Duodenal mucosa (tissue), 2 donors: ENCODE measurements at regions not wholly inside any gene's neighbourhood (a gene's known extent, or its start where the extent isn't known, plus 50 kb on each side); places are given as distances from the start of the nearest gene placed in this dataset.
"Not testable (repeated sequence)": the region's sequence is repeated elsewhere in the genome, so short reads cannot be mapped to it uniquely, and the experiment has no call there.

Experiments
- H3K27ac ChIP-seq: one replicate; pipeline ENCODE4 v1.7.0; 2013; ENCODE audit warnings: low read depth, low read length
- H3K27me3 ChIP-seq, 2 donors: one replicate each; pipeline ENCODE4 v1.7.0; 2013; ENCODE audit warnings: low read length in 2 of 2, control low read depth in 1 of 2; ENCODE audit not compliant: insufficient read depth in 2 of 2, control insufficient read depth in 1 of 2
- H3K36me3 ChIP-seq, 2 donors: one replicate each; pipeline ENCODE4 v1.7.0; 2013; ENCODE audit warnings: low read length in 2 of 2, control low read depth in 1 of 2; ENCODE audit not compliant: insufficient read depth in 2 of 2, control insufficient read depth in 1 of 2
- H3K4me1 ChIP-seq, 2 donors: one replicate each; pipeline ENCODE4 v1.7.0; 2013; ENCODE audit warnings: low read length in 2 of 2, control low read depth in 1 of 2; ENCODE audit not compliant: insufficient read depth in 2 of 2, control insufficient read depth in 1 of 2
- H3K4me3 ChIP-seq, 2 donors: one replicate each; pipeline ENCODE4 v1.7.0; 2013; ENCODE audit warnings: low read length in 2 of 2, low read depth in 1 of 2
- H3K9ac ChIP-seq, 2 donors: one replicate each; pipeline ENCODE4 v1.7.0; 2013; ENCODE audit warnings: low read length in 2 of 2, low read depth in 1 of 2
- H3K9me3 ChIP-seq, 2 donors: one replicate each; pipeline ENCODE4 v1.7.0; 2013; ENCODE audit warnings: low read length in 2 of 2, control low read depth in 1 of 2; ENCODE audit not compliant: control insufficient read depth in 1 of 2

DNA sequence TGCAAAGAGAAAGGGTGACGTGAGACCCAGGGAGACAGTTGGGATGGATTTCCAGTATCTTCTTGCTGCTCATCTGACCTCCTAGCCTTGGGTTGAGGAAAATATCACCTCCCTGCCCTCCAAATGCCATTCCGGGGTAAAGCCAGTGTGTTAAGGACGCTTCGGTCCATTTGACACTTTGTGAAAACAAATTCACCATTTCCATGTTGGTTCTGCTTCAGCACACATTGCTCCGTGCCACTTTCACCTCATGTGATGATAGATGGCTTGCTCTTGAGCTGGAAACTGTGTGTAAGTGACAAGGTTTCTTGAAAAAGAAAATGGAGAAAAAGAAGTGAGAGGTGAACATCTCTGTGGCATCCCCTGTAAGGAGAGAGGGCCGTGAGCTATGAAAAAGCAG, 256.1 kb upstream of the PGRMC2 start:
- Histone ChIP-seq H3K36me3 (no peaks in the 10 kb centered on the region), H3K9me3 (no peaks in the 10 kb centered on the region), H3K9ac (no peak overlapping the region), H3K27me3 (no peaks in the 10 kb centered on the region), H3K4me1 (peaks cover 12 to 13% of the 10 kb centered on the region in 2 donors), H3K4me3 (no peak overlapping the region), H3K27ac (no peak overlapping the region)

DNA sequence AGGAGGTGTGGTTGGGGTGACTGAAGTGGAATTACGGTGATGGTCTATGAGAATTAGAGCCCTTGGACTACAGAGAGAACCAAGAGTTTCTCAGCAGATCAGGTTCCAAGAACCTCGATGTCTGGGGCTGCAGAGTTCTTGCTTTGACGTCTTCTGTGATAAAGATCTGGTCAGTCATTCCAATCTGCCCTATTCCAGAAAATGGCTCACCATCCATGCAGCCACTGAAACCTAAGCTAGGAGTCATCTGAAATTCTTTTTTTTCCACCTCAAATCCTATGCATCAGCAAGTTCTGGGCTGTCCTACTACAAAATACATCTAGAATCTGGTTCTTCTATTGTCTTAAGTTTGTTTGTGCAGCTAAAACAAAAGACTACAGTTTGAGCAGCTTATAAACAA, 254.4 kb upstream of the PGRMC2 start:
- Histone ChIP-seq H3K36me3 (no peaks in the 10 kb centered on the region), H3K9ac (no peak overlapping the region), H3K9me3 (no peaks in the 10 kb centered on the region), H3K27me3 (no peaks in the 10 kb centered on the region), H3K4me1 (peaks cover 12 to 13% of the 10 kb centered on the region in 2 donors), H3K4me3 (no peak overlapping the region), H3K27ac (no peak overlapping the region)

DNA sequence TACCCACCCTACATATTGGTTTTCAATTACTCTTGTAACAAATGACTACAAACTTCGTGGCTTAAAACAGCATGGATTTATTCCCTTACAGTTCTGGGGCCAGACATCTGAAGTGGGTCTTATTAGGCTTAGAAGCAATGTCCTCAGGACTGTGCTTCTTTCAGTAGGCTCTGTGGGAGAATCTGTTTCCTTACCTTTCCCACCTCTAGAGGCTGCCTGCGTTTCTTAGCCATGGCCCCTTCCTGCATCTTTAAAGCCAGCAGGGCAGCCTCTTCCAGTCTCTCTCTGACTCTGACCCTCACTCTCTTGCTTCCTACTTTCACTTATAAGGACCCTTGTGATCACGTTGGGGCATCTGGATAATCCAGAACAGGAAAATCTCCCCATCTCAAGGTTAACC, 252.5 kb upstream of the PGRMC2 start:
- Histone ChIP-seq H3K4me1 (peaks cover 11 to 13% of the 10 kb centered on the region in 2 donors), H3K27me3 (no peaks in the 10 kb centered on the region)

DNA sequence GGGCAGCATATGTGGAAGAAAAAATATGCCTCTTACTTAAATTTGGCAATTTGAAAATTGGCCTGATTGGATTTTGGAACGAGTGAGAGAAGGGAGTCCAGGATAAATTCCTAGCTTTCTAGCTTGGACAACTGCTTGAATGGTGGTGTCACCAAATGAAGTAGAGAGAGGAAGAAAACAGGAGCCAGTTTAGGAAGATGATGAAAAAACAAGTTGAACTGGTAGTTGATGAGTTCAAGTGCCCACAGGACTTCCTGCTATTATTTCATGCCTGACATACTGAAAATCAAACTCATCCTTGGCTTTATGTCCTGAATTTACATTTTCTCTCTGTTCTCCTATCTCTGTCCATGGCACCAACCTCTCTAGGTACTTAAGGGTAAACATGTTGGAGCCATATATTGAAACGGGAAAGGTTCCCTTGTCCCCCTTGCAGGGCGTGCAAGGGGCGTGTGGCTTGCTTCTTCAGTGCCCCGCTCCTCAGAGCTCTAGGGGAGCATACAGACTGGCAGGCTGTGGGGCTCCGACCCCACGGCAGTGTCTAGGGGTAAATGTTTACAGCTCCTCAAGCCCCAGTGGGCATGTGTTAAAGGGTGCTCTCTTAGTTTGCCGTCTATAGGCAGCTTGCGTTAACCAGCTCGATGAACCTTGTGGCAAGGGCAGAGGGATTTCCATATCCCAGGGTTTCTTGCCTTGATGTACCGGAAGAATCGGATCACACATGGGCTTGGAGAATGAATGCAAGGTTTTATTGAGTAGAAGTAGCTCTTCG, 250.7 kb upstream of the PGRMC2 start:
- Histone ChIP-seq H3K27me3 (no peaks in the 10 kb centered on the region), H3K9me3 (no peaks in the 10 kb centered on the region), H3K27ac (no peak overlapping the region)

More for the DNA sequence above, 252.5 kb upstream of the PGRMC2 start:
- Histone ChIP-seq H3K27ac (no peak overlapping the region), H3K4me3 (no peak overlapping the region), H3K36me3 (no peaks in the 10 kb centered on the region), H3K9ac (no peak overlapping the region), H3K9me3 (no peaks in the 10 kb centered on the region)

DNA sequence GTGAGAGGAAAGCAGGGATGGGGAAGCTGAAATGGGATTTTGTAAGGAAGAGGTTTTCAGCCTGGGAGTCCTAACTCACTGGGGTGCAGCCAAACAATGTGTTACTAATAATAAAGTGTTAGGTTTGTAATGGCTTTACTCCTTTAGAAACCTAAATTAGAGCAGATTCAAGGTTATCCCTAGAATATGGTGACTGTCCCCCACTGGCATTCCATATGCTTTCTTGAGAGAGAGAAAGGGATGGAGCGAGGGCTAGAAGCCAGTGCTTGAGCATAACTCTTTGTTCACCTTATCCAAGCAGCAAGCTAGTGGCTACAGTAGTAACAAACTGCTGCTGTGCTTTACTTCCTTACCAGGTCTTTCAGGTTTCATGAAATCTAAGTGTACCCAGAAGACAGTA, 249.1 kb upstream of the PGRMC2 start:
- H3K9ac ChIP-seq, result no peak overlapping the region
- H3K4me3 ChIP-seq, result no peak overlapping the region
- H3K36me3 ChIP-seq, result no peaks in the 10 kb centered on the region
- no peak overlapping the region for H3K27ac ChIP-seq
- no peaks in the 10 kb centered on the region for H3K27me3 ChIP-seq
- no peaks in the 10 kb centered on the region for H3K4me1 ChIP-seq
- no peaks in the 10 kb centered on the region for H3K9me3 ChIP-seq

More for the DNA sequence above, 250.7 kb upstream of the PGRMC2 start:
- Histone ChIP-seq H3K4me3 (no peak overlapping the region), H3K36me3 (no peaks in the 10 kb centered on the region), H3K9ac (no peak overlapping the region), H3K4me1 (no peaks in the 10 kb centered on the region)

DNA sequence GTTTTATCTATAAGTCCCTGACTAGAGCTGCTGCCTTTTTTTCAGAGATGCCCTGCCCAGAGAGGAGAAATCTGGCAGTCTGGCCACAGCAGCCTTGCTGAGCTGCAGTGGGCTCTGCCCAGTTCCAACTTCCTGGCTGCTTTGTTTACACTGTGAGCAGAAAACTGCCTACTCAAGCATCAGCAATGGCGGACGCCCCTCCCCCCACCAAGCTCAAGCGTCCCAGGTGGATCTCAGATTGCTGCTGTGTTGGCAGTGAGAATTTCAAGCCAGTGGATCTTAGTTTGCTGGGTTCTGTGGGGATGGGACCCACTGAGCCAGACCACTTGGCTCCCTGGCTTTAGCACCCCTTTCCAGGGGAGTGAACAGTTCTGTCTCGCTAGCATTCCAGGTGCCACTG, 247.9 kb upstream of the PGRMC2 start:
- not testable (repeated sequence) for H3K36me3 ChIP-seq, H3K4me3 ChIP-seq, H3K27ac ChIP-seq, H3K27me3 ChIP-seq, H3K4me1 ChIP-seq, H3K9me3 ChIP-seq, H3K9ac ChIP-seq

DNA sequence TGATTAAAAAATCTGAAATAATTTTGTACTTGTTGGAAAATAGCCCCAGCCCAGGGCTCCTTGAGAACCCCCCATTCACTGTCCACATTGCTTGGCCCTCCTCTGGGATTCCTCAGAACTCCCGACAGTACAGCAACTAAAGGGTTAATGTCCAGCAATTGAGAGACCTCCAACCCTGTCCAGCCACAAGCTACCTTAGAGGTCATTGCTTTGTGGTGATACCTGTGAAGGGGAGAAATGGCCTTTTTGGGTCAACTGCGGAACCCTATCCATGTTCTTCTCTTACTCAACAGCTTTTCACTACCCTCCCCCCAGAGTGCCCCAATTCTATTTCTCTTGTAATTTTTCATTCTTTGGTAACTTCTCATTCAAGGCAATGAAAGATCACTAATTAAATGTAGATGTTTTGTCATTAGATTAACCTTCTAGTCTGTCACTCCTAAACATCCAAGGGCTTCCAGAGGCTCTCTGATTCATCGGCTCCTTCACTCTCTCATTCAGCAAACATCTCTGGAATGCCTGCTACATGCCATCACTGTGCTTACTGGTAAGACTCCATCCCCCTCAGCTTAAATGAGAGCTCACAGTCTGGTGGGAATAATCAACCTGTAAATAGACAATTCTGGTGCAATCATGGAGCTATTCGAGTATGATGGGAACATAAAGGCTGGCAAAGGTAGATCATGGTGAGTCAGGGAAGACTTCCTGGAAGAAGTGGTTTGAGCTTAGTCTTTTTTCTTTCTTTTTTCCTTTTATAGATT, 241.4 kb upstream of the PGRMC2 start:
- no peaks in the 10 kb centered on the region for H3K36me3 ChIP-seq
- no peak overlapping the region for H3K27ac ChIP-seq
- H3K4me1 ChIP-seq, result peaks cover 0 to 11% of the 10 kb centered on the region in 2 donors
- no peak overlapping the region for H3K4me3 ChIP-seq
- no peaks in the 10 kb centered on the region for H3K27me3 ChIP-seq
- H3K9ac ChIP-seq, result no peak overlapping the region
- H3K9me3 ChIP-seq, result no peaks in the 10 kb centered on the region

DNA sequence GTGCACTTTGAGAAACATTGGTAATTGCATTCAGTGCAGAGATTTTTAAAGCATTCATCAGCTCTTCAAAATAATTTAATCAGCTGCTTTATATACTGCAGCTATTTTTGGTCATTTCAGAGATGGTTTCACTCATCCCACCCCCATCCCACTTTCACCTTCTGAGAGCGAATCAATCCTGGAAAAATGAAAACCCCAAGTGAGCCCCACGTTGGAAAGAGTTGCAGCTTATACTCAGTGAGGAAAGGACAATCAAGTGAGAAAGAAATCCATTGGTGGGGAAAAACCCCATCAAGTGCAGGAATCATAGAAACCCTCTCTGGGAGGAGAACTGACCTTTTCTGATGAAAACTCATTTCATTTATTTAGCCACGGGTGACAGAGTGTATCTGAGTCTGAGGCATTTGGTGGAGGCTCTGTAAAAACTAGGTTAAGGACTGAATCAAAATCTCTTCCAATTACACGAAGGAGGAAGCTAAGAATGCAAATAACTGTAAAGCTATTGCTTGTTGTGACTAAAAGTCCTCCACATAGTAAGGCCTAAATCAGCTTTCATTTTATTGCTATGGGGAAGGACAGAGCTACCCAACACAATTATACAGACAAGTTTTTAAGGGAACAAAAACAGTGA, 240.4 kb upstream of the PGRMC2 start:
- H3K9me3 ChIP-seq, result no peaks in the 10 kb centered on the region
- H3K9ac ChIP-seq, result no peak overlapping the region
- H3K27ac ChIP-seq, result no peak overlapping the region

DNA sequence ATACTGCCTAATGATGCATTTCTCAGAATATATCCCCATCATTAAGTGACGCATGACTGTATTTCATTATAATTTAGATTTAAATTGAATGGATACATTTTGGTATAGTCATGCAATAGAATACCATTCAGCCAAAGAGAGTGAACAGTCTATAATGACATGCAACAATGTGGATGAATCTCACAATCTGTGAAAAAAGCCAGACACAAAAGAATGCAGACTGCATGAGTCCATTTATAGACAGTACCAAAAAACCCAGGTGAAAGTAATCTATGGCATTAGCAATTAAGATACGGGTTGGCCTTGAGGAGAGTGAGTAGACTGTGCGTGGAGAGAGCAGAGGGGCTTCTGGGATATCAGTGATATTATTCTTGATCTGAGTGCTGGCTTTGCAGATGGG, 239.7 kb upstream of the PGRMC2 start:
- no peaks in the 10 kb centered on the region for H3K9me3 ChIP-seq
- H3K27me3 ChIP-seq, result no peaks in the 10 kb centered on the region
- no peak overlapping the region for H3K27ac ChIP-seq
- no peak overlapping the region for H3K9ac ChIP-seq
- H3K4me3 ChIP-seq, result no peak overlapping the region
- no peaks in the 10 kb centered on the region for H3K36me3 ChIP-seq
- H3K4me1 ChIP-seq, result peaks cover 0 to 11% of the 10 kb centered on the region in 2 donors

More for the DNA sequence above, 240.4 kb upstream of the PGRMC2 start:
- Histone ChIP-seq H3K36me3 (no peaks in the 10 kb centered on the region), H3K27me3 (no peaks in the 10 kb centered on the region), H3K4me1 (peaks cover 0 to 11% of the 10 kb centered on the region in 2 donors), H3K4me3 (no peak overlapping the region)

DNA sequence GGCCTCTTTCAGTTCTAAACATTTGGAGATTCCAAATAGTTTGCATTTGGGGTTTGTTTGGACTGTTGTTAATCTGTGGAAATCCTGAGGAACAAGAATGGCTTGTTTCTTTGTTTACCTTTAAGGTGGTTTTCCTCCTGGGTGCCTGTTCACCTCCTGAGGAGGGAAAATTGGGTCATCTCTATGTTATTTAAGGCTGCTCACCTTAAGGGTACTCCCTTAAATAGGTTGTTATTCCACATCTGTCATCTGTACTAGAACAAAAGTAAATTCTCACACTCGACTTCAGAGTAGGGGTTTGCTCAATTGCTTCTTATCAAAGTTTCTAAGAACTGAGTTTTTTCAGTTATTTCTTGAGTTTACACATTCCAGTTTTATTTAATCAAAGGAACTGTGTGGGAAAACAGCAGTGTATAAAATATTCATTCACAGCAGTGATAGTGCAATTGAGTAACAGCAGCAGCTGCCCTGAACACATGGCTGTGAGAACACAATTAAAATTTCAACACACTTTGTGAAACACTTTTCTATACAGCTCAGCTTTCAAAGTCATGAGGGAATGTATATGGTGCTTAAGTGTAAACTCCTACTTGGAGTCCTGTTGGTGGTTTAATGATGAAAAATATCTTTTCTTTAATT, 238.5 kb upstream of the PGRMC2 start:
- Histone ChIP-seq H3K4me3 (no peak overlapping the region), H3K4me1 (peaks cover 0 to 11% of the 10 kb centered on the region in 2 donors), H3K36me3 (no peaks in the 10 kb centered on the region), H3K27ac (no peak overlapping the region), H3K9ac (no peak overlapping the region), H3K9me3 (no peaks in the 10 kb centered on the region), H3K27me3 (no peaks in the 10 kb centered on the region)
